ENCODE measurements at regions not wholly inside any gene's neighbourhood (a gene's known extent, or its start where the extent isn't known, plus 50 kb on each side); places are given as distances from the start of the nearest gene placed in this dataset.
"Not testable (repeated sequence)": the region's sequence is repeated elsewhere in the genome, so short reads cannot be mapped to it uniquely, and the experiment has no call there.

- no peaks in the 10 kb centered on the region for H3K27me3 ChIP-seq (ENCODE audit: insufficient read depth in 3 of 3, low read length in 2 of 3)
- 94 to 98% (median 97%) methylated on average over 3 of the region's 3 CpGs for WGBS, 3 donors
- H3K9me3 ChIP-seq, result no peaks in the 10 kb centered on the region
- intact Hi-C loops (cut with DNase I), result no loop called here
- no peaks in the 10 kb centered on the region for H3K36me3 ChIP-seq (ENCODE audit: insufficient read depth in 1 of 2, low read depth in 1 of 2)
- no peak for DNase-seq
- no peak overlapping the region for H3K4me3 ChIP-seq
- no peak for ATAC-seq
- no peaks in the 10 kb centered on the region for H3K4me1 ChIP-seq
- H3K27ac ChIP-seq, result no peak overlapping the region
- TF ChIP-seq, protein P1, sequence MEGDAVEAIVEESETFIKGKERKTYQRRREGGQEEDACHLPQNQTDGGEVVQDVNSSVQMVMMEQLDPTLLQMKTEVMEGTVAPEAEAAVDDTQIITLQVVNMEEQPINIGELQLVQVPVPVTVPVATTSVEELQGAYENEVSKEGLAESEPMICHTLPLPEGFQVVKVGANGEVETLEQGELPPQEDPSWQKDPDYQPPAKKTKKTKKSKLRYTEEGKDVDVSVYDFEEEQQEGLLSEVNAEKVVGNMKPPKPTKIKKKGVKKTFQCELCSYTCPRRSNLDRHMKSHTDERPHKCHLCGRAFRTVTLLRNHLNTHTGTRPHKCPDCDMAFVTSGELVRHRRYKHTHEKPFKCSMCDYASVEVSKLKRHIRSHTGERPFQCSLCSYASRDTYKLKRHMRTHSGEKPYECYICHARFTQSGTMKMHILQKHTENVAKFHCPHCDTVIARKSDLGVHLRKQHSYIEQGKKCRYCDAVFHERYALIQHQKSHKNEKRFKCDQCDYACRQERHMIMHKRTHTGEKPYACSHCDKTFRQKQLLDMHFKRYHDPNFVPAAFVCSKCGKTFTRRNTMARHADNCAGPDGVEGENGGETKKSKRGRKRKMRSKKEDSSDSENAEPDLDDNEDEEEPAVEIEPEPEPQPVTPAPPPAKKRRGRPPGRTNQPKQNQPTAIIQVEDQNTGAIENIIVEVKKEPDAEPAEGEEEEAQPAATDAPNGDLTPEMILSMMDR (IDR thresholded peaks at IDR 0.05), result no peak
These were observed 66.9 kb upstream of the N4BP1 start for GRCh38 chr16:48676836-48677235.

DNA sequence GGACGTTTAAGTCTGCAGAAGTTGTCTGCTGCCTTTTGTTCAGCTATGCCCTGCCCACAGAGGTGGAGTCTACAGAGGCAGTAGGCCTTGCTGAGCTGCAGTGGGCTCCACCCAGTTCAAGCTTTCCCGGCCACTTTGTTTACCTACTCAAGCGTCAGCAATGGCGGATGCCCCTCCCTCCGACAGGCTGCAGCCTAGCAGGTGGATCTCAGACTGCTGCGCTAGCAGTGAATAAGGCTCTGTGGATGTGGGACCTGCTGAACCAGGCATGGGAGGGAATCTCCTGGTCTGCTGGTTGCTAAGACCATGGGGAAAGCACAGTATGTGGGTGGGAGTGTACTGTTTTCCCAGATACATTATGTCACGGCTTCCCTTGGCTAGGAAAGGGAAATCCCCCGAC is 58.2 kb upstream of the N4BP1 start:
- H3K9me3 ChIP-seq; H3K4me1 ChIP-seq; H3K27ac ChIP-seq; intact Hi-C loops (cut with DNase I); ATAC-seq; H3K27me3 ChIP-seq (ENCODE audit: insufficient read depth in 3 of 3, low read length in 2 of 3); DNase-seq; H3K36me3 ChIP-seq (ENCODE audit: insufficient read depth in 1 of 2, low read depth in 1 of 2); H3K4me3 ChIP-seq: not testable (repeated sequence)
- 63 to 66% (median 64%) methylated on average over 8 of the region's 8 CpGs for WGBS, 3 donors

- intact Hi-C loops (cut with DNase I), result no loop called here
- TF ChIP-seq, protein P1 (IDR thresholded peaks at IDR 0.05), result no peak
- Histone ChIP-seq H3K4me3 (no peak overlapping the region), H3K9me3 (peaks cover 34% of the 10 kb centered on the region), H3K4me1 (no peaks in the 10 kb centered on the region), H3K27me3 (ENCODE audit: insufficient read depth in 3 of 3, low read length in 2 of 3) (no peaks in the 10 kb centered on the region), H3K36me3 (ENCODE audit: insufficient read depth in 1 of 2, low read depth in 1 of 2) (no peaks in the 10 kb centered on the region), H3K27ac (no peak overlapping the region)
- 60 to 68% (median 63%) methylated on average over 1 of the region's 1 CpG for WGBS, 3 donors
- DNase-seq (no peak), ATAC-seq (no peak)
These were observed 50.0 kb upstream of the N4BP1 start for GRCh38 chr16:48659940-48660339.

Measured in psoas muscle (tissue), 7 donors.